ENCODE measurements at regions not wholly inside any gene's neighbourhood (a gene's known extent, or its start where the extent isn't known, plus 50 kb on each side); places are given as distances from the start of the nearest gene placed in this dataset.
"Not testable (repeated sequence)": the region's sequence is repeated elsewhere in the genome, so short reads cannot be mapped to it uniquely, and the experiment has no call there.

GRCh38 chr6:120489941-120490340 lies 844.3 kb downstream of the TBC1D32 start:
- no peak for TF ChIP-seq CTCF (IDR thresholded peaks at IDR 0.05; ENCODE audit: low read depth, low read length, missing control alignments)
- DNase-seq (ENCODE audit: extremely low read depth, low read depth): no peak
- H3K4me3 ChIP-seq (replicated peaks; ENCODE audit: low read depth, low read length): no peak overlapping the region

- no peak overlapping the region for H3K4me3 ChIP-seq (replicated peaks; ENCODE audit: low read depth, low read length)
Observed at GRCh38 chr6:120484146-120484545, 850.1 kb downstream of the TBC1D32 start.

GRCh38 chr6:120478650-120479049 lies 855.6 kb downstream of the TBC1D32 start:
- no peak overlapping the region for H3K4me3 ChIP-seq (replicated peaks; ENCODE audit: low read depth, low read length)
- no peak for DNase-seq (ENCODE audit: extremely low read depth, low read depth)
- no peak for TF ChIP-seq CTCF (IDR thresholded peaks at IDR 0.05; ENCODE audit: low read depth, low read length, missing control alignments)

More at GRCh38 chr6:120484146-120484545, 850.1 kb downstream of the TBC1D32 start:
- DNase-seq (ENCODE audit: extremely low read depth, low read depth): no peak
- no peak for TF ChIP-seq CTCF (IDR thresholded peaks at IDR 0.05; ENCODE audit: low read depth, low read length, missing control alignments)

- TF ChIP-seq CTCF (IDR thresholded peaks at IDR 0.05; ENCODE audit: low read depth, low read length, missing control alignments): no peak
- H3K4me3 ChIP-seq (replicated peaks; ENCODE audit: low read depth, low read length): no peak overlapping the region
- no peak for DNase-seq (ENCODE audit: extremely low read depth, low read depth)
Observed at GRCh38 chr6:120473804-120474203, 860.5 kb downstream of the TBC1D32 start.

DNA sequence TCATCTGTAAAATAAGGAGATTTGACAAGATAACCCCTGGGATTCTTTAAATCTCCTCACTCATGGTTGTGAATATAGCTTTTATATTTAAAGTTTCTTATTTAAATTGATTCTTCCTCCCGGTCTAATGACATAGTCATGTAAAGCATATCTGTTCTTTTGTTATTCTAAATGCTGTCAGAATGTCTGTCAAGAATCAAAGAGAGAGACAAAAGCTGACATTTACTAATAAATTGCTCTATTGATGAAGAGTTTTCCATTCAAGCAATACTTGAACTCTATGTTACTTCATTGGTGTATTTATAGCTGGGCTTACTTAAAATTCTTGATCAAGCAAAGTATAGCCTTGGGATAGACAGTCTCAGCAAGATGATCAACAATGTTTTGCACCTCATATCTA lies 865.8 kb downstream of the TBC1D32 start:
- DNase-seq (ENCODE audit: extremely low read depth, low read depth): no peak
- no peak for TF ChIP-seq CTCF (IDR thresholded peaks at IDR 0.05; ENCODE audit: low read depth, low read length, missing control alignments)
- no peak overlapping the region for H3K4me3 ChIP-seq (replicated peaks; ENCODE audit: low read depth, low read length)

GRCh38 chr6:120451508-120451907 lies 882.8 kb downstream of the TBC1D32 start:
- no peak for TF ChIP-seq CTCF (IDR thresholded peaks at IDR 0.05; ENCODE audit: low read depth, low read length, missing control alignments)
- no peak overlapping the region for H3K4me3 ChIP-seq (replicated peaks; ENCODE audit: low read depth, low read length)
- DNase-seq (ENCODE audit: extremely low read depth, low read depth): no peak

- H3K4me3 ChIP-seq (replicated peaks; ENCODE audit: low read depth, low read length): no peak overlapping the region
- TF ChIP-seq CTCF (IDR thresholded peaks at IDR 0.05; ENCODE audit: low read depth, low read length, missing control alignments): no peak
- DNase-seq (ENCODE audit: extremely low read depth, low read depth): no peak
Observed at GRCh38 chr6:120447605-120448004, 886.7 kb downstream of the TBC1D32 start.

GRCh38 chr6:120432840-120433239 lies 901.4 kb downstream of the TBC1D32 start:
- H3K4me3 ChIP-seq (replicated peaks; ENCODE audit: low read depth, low read length); DNase-seq (ENCODE audit: extremely low read depth, low read depth): not testable (repeated sequence)
